Stimulated activated naive CD8-positive, alpha-beta T cell treated with anti-CD3 and anti-CD28 coated beads, Interleukin-15, amount 100 ng/mL, for 72 hours (primary cell): ENCODE measurements at regions not wholly inside any gene's neighbourhood (a gene's known extent, or its start where the extent isn't known, plus 50 kb on each side); places are given as distances from the start of the nearest gene placed in this dataset.

Experiments used
- ATAC-seq: fragments of 150-1000 bp; cut with Tn5 transposase; 2 replicates; pipeline ENCODE4 v1.10.0; 2021; ENCODE audit warnings: mild to moderate bottlenecking, moderate library complexity
- DNase-seq, 2 donors: peaks; one replicate each; pipeline ENCODE4 v3.0.0; 2021 to 2022
- H3K27ac Mint-ChIP-seq, 2 donors: one replicate each; pipeline ENCODE4 v1.8.0; 2022; ENCODE audit warnings: mild to moderate bottlenecking in 2 of 2, mixed read lengths in 2 of 2, moderate library complexity in 2 of 2
- H3K27me3 Mint-ChIP-seq: one replicate; pipeline ENCODE4 v1.8.0; 2022; ENCODE audit warnings: mixed read lengths
- H3K4me1 Mint-ChIP-seq: one replicate; pipeline ENCODE4 v1.8.0; 2022; ENCODE audit warnings: mild to moderate bottlenecking, mixed read lengths
- H3K4me3 Mint-ChIP-seq, 2 donors: one replicate each; pipeline ENCODE4 v1.8.0; 2022; ENCODE audit warnings: mild to moderate bottlenecking in 2 of 2, mixed read lengths in 2 of 2, moderate library complexity in 1 of 2
- H3K9me3 Mint-ChIP-seq, 2 donors: one replicate each; pipeline ENCODE4 v1.8.0; 2022; ENCODE audit warnings: mixed read lengths in 2 of 2

DNA sequence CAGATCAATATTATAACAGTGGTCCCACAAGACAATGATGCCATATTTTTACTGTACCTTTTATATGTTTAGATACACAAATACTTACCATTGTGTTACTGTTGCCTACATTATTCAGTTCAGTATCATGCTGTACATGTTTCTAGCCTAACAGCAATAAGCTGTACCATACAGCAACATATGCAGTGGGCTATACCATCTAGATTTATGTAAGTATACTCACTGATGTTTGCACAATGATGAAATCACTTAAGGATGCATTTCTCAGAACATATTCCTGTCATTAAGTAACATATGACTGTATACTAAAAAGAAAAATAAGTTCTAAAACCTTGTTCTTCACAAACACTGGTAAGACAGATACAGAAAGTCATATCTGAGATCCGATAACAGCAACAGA is 468.6 kb upstream of the SEMA3A start:
- no peak overlapping the region for H3K27ac Mint-ChIP-seq
- no peaks in the 10 kb centered on the region for H3K9me3 Mint-ChIP-seq
- DNase-seq (no peak), ATAC-seq (no peak)
- H3K27me3 Mint-ChIP-seq, result no peaks in the 10 kb centered on the region
- no peak overlapping the region for H3K4me3 Mint-ChIP-seq
- no peaks in the 10 kb centered on the region for H3K4me1 Mint-ChIP-seq

DNA sequence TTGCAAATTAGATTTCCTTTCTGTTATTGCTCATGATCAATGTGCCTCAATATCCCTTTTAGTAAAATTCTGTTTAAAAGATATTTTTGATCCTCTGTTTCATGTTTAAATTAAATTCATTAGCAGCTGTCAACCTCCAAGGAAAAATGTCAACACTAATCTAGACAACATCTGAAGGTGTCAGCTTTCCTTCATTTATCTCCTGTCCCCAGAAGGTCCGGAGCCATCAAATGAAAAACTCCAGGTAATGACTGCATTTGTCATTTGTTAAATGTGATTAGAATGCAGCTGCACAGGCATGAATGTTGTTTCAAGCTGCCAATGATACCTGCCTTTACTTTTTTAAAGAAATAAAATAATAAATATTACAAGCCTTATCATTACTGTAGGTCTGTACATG is 463.7 kb upstream of the SEMA3A start:
- DNase-seq, result no peak

DNA sequence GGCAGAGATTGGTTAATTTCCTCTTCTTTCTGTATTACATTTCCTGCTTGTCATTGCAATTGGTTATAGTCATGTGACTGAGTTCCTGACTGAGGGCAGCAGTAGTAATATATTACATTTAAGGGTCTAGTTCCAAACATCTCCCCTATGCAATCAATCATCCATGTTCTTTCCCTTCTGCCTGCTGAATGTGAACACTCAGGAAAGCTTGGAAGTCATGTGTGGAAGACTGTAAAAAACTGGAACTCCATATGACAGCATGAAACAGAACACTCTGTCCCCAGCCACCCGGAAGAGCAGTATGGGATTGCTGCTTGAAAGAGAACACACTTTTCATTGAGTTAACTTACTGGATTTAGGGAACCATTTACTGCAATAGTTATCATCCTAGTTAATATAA is 459.7 kb upstream of the SEMA3A start:
- Mint-ChIP-seq H3K4me1 (no peaks in the 10 kb centered on the region), H3K27ac (no peak overlapping the region), H3K9me3 (no peaks in the 10 kb centered on the region), H3K27me3 (no peaks in the 10 kb centered on the region), H3K4me3 (no peak overlapping the region)
- ATAC-seq, result no peak
- DNase-seq, result no peak

More for the DNA sequence above, 463.7 kb upstream of the SEMA3A start:
- ATAC-seq, result no peak
- Mint-ChIP-seq H3K27ac (no peak overlapping the region), H3K4me1 (no peaks in the 10 kb centered on the region), H3K27me3 (no peaks in the 10 kb centered on the region), H3K9me3 (no peaks in the 10 kb centered on the region), H3K4me3 (no peak overlapping the region)

DNA sequence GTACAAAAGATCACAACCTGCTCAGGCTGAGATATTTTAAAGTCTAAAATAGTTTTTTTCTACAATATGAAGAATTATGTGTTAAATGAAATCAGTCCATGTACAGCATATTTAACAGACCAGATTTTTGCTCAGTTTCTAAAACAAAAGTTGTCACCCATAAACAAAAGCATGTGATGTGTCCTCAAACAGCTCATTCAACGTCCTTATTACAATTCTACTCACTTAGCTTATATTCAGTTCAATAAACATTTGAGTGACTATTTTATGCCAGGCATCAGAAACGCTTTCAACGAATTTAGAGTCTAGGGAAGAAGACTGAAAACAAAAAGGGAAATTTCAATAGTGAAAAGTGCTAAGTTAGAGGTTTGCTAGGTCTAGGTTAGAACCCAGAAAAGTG is 457.3 kb upstream of the SEMA3A start:
- no peak for ATAC-seq
- H3K4me3 Mint-ChIP-seq, result no peak overlapping the region
- H3K9me3 Mint-ChIP-seq, result no peaks in the 10 kb centered on the region
- no peaks in the 10 kb centered on the region for H3K27me3 Mint-ChIP-seq
- no peak for DNase-seq
- H3K27ac Mint-ChIP-seq, result no peak overlapping the region
- H3K4me1 Mint-ChIP-seq, result no peaks in the 10 kb centered on the region

DNA sequence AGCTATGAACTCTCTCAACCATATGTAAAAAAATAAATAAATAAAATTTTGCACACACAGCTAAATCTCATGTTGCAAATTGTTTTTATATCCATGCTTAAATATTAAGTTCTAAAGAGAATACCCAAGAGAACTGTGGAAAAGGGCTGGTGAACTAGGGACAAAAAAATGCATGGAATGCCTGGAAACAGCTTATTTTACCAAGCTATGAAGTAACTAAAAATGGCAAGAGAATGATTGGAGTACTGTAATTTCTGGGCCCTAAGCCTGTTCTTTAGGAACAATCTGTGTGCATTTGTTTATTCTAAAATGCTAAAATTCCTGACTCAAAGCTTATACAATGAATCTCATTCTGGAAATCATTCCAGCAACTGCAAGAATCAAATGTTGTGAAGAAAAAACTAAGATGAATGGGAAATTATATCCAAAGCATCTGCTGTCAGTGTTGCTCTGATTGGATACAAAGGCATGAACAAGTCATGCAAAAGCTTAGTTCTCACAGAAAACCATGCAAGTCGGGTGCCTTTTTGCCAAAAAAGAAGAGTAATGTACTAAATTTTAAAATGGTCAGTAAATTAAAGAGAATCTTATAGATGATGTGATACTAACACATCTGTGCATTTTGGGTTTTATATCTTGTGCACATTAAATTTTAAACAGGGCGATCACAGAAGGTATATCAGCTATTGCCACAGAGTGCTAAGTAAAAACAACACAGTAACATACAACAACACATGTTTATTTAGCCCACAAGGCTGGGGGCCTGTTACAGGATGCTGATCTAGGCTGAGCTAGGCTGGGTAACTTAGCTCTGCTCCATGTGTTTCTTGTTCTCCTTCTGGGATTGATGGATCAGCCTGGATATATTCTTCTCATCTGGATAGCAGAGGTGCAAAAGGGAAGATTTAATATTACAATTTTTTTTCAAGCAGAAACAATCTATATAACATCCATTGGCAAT is 453.5 kb upstream of the SEMA3A start:
- no peaks in the 10 kb centered on the region for H3K4me1 Mint-ChIP-seq
- DNase-seq (no peak), ATAC-seq (no peak)
- H3K27me3 Mint-ChIP-seq, result no peaks in the 10 kb centered on the region
- no peak overlapping the region for H3K4me3 Mint-ChIP-seq
- no peaks in the 10 kb centered on the region for H3K9me3 Mint-ChIP-seq
- H3K27ac Mint-ChIP-seq, result no peak overlapping the region

DNA sequence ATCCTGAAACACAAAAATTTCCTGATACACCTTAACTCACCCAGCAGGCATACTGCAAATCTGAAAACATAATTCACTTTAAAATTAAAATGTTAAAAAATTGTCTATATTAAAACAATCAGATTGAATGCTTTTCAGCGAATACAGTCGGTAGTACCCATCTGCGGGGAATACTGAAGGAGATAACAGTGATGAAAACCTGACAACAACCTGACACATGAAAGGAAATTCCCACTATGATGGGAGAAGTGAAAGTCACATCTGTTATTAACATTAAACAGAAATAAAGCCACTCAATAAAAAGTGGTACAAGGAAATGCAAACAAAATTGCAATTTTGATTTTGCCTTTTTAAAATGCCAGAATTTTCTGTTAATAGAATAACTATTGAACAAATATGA is 448.0 kb upstream of the SEMA3A start:
- ATAC-seq, result no peak
- H3K27ac Mint-ChIP-seq, result no peak overlapping the region
- H3K27me3 Mint-ChIP-seq, result no peaks in the 10 kb centered on the region

DNA sequence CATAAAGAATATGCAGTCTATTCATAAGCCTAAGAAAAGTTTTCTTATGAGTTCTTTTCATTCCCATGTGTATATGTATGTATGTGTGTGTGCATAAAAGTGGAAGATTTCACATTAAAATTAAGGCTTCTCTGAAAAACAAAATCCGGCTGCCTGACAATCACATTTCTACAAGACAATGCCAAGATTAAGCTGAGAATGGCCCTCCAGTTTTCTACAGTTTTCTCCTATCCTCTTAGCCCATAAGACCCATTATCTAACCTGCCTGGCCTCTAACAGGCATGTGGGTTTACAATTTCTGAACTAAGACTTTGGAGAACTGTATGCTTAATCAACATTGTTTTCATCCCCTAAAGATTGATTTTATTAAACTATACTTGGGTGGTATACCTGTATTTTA is 446.0 kb upstream of the SEMA3A start:
- Mint-ChIP-seq H3K4me1 (no peaks in the 10 kb centered on the region), H3K27ac (no peak overlapping the region), H3K27me3 (no peaks in the 10 kb centered on the region), H3K9me3 (peaks cover 0 to 11% of the 10 kb centered on the region in 2 donors), H3K4me3 (no peak overlapping the region)
- ATAC-seq (no peak), DNase-seq (no peak)

More for the DNA sequence above, 448.0 kb upstream of the SEMA3A start:
- Mint-ChIP-seq H3K9me3 (no peaks in the 10 kb centered on the region), H3K4me3 (no peak overlapping the region), H3K4me1 (no peaks in the 10 kb centered on the region)
- no peak for DNase-seq

DNA sequence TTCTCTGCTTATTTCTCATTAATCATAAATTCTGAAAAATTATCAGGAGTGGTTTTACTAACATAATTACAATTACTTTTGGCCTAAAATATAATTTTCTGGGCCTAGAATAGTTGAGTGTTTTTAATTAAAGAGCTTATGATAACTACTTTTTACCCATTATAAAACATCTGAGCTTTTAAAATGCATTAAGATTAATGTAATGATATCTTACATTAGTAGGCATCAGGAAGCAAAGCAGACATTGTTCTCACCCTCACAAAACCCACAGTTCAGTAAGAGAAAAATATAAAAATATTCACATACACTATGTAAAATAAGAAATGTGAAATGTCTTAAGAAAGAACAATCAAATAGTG is 443.7 kb upstream of the SEMA3A start:
- ATAC-seq, result no peak
- no peak overlapping the region for H3K4me3 Mint-ChIP-seq
- H3K4me1 Mint-ChIP-seq, result no peaks in the 10 kb centered on the region
- H3K9me3 Mint-ChIP-seq, result peaks cover 0 to 16% of the 10 kb centered on the region in 2 donors
- no peak for DNase-seq
- no peak overlapping the region for H3K27ac Mint-ChIP-seq
- no peaks in the 10 kb centered on the region for H3K27me3 Mint-ChIP-seq

DNA sequence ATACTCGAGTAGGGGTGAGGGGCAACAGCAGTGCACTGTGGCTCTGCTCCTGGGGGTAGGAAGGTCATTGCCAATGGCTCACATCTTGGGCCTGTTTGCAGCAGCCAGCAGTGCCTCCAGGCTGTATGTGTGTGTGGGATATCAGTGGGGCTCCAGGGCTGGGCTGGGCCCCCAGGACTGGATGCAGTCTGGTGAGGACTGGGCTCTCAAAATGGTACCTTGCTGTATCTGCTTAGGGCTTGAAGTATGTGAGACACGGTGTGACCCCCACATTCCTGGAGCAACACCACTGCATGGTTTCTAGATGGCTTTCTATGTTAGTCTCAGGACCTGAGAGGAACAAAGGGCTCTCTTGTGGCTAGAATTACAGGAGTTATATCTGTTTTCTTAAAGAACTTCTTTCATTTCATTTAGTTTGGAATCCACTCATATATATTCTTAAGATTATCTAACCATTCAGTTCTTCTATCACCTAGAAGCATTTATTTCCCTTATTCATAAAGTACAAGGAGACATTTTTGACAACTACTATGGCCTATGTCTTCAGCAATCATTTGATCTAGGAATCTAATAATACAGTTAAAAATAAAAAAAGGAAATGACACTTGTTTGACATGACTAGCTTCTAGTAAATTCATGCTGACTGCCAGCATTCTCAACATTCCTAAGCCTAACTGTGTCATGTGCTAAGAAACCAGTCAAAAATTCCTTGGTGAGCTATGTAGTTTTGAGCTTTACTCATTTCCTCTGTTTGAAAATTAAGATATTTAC is 443.2 kb upstream of the SEMA3A start:
- Mint-ChIP-seq H3K9me3 (peaks cover 5 to 21% of the 10 kb centered on the region in 2 donors), H3K4me1 (no peaks in the 10 kb centered on the region), H3K27me3 (no peaks in the 10 kb centered on the region), H3K27ac (no peak overlapping the region), H3K4me3 (no peak overlapping the region)
- no peak for DNase-seq
- ATAC-seq, result no peak

DNA sequence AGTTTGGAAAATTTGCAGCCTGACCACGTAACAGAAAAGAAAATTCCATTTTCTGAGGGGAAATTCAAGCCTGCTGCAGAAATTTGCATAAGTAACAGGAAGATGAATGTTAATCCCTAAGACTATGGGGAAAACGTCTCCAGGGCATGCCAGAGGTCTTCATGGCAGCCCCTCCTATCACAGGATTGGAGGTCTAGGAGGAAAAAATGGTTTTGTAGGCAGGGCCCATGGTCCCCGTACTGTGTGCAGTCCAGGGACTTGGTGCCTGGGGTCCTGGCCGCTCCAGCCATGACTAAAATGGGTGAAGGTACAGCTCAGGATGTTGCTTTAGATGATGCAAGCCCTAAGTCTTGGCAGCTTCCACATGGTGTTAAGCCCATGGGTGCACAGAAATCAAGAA is 437.3 kb upstream of the SEMA3A start:
- H3K4me1 Mint-ChIP-seq, result no peaks in the 10 kb centered on the region
- H3K4me3 Mint-ChIP-seq, result no peak overlapping the region
- H3K27ac Mint-ChIP-seq, result no peak overlapping the region
- no peaks in the 10 kb centered on the region for H3K27me3 Mint-ChIP-seq
- no peak for ATAC-seq
- H3K9me3 Mint-ChIP-seq, result peaks cover 5 to 17% of the 10 kb centered on the region in 2 donors
- DNase-seq, result no peak

DNA sequence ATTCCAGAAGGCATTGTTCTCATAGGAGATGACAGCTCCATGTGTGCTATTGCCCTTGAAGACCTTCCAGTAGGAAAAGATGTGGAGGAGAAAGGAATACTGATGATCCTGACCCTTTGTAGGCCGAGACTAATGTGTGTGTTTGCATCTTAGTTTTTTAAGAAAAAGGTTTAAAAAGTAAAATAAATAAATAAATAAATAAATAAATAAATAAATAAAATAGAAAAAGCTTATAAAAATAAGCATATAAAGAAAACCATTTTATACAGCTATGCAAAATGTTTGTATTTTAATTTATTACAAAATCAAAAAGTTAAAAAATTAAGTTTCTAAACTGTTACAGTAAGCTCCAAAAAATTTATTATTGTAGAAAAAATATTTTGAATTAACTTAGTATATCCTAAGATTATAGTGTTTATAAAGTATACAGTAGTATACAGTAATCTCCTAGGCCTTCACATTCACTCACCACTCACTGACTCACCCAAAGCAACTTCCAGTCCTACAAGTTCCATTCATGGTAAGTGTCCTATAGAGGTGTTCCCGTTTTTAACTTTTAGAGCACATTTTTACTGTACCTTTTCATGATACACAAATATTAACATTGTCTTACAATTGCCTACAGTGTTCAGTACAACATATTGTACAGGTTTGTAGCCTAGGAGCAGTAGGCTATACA is 435.2 kb upstream of the SEMA3A start:
- H3K4me3 Mint-ChIP-seq, result no peak overlapping the region
- no peak overlapping the region for H3K27ac Mint-ChIP-seq
- no peaks in the 10 kb centered on the region for H3K27me3 Mint-ChIP-seq
- peaks cover 5 to 13% of the 10 kb centered on the region in 2 donors for H3K9me3 Mint-ChIP-seq
- H3K4me1 Mint-ChIP-seq, result no peaks in the 10 kb centered on the region
- DNase-seq (no peak), ATAC-seq (no peak)

DNA sequence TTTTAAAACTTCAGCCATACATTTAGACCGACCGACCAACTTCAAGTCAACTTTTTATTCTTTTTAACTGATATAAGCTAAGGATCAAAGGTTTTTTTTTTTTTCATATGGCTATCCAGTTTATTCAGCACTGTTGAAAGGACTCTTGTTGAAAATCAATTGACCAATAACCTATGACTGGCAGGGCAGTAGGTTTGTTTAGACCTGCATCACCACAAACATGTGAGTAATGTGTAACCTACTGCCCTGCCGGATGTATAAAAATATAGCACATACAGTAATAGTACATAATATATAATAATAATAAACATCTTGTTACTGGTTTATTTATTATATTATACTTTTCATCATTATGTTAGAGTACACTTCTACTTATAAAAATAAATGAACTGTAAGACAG is 434.6 kb upstream of the SEMA3A start:
- Mint-ChIP-seq H3K27me3 (no peaks in the 10 kb centered on the region), H3K4me1 (no peaks in the 10 kb centered on the region), H3K4me3 (no peak overlapping the region), H3K9me3 (peaks cover 5 to 13% of the 10 kb centered on the region in 2 donors), H3K27ac (no peak overlapping the region)
- ATAC-seq (no peak), DNase-seq (no peak)

DNA sequence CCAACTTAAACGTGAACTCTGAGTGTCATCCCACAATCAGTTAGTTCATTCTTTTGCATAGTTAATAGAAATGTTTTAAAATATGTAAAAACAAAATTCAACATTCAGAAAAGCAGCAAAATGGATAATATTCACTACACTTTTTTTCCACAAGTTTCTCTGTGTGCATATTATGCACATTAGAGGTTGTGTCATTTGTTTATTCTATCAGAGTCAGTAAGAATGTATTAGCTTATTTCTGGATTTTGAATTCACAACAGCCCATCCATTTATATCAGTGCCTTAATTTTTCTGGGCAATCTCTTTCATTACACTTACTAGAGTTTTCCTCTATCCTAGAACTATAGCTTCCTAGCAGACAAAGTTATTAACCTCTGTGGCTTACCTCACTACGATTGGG is 432.7 kb upstream of the SEMA3A start:
- Mint-ChIP-seq H3K4me1 (no peaks in the 10 kb centered on the region), H3K27ac (no peak overlapping the region), H3K27me3 (no peaks in the 10 kb centered on the region), H3K4me3 (no peak overlapping the region), H3K9me3 (no peaks in the 10 kb centered on the region)
- no peak for DNase-seq
- no peak for ATAC-seq

DNA sequence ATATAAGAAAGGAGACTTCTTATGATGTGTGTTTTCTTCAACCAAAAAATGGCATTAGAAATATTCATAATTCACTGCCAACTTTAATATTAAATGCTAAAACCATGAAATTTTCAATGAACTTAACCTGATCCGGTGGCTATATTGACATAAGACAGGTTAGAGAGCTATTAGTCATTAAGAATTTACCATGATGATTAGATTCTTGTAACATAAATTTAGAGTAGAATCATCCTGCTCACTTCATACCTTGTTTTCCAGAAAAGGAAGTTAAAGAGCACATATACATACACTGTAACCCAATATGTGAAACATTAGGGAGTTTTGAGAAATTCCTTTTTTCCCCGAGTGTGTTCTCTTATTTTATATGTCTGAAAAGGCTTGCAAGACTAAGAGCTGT is 430.3 kb upstream of the SEMA3A start:
- no peaks in the 10 kb centered on the region for H3K4me1 Mint-ChIP-seq
- no peaks in the 10 kb centered on the region for H3K27me3 Mint-ChIP-seq
- H3K9me3 Mint-ChIP-seq, result no peaks in the 10 kb centered on the region
- no peak for ATAC-seq
- no peak overlapping the region for H3K4me3 Mint-ChIP-seq
- no peak overlapping the region for H3K27ac Mint-ChIP-seq
- no peak for DNase-seq

DNA sequence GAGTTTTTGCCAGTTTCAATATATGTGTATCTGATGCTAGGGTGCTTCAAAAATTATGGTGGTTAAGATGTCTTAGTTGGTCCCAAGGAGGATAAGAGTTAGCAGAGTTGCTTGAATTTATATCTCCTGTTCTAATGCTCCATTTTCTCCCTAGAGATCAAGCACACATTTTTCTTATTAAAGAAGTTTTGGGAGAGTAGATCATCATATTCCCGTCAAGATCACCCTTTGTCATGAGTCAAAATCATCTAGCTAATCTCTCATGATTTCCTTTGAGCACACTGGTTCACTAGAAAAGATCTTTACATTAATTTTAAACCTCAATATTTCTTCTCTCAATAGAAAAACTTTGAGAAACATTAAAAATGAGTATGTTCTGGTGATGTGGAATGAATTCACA is 429.9 kb upstream of the SEMA3A start:
- Mint-ChIP-seq H3K9me3 (no peaks in the 10 kb centered on the region), H3K27ac (no peak overlapping the region), H3K4me1 (no peaks in the 10 kb centered on the region), H3K4me3 (no peak overlapping the region), H3K27me3 (no peaks in the 10 kb centered on the region)
- ATAC-seq (no peak), DNase-seq (no peak)
